Prostate gland (tissue), 2 donors: ENCODE measurements at regions not wholly inside any gene's neighbourhood (a gene's known extent, or its start where the extent isn't known, plus 50 kb on each side); places are given as distances from the start of the nearest gene placed in this dataset.

Experiments used
- DNase-seq: peaks from one replicate; pipeline ENCODE4 v3.0.0-alpha.2; 2019; ENCODE audit warnings: low spot score
- H3K27ac ChIP-seq, 2 donors: fragments of 200-600 bp; sonication (generic); 2 replicates each; pipeline ENCODE4 v1.5.1; 2017 to 2019
- H3K27me3 ChIP-seq: fragments of 200-600 bp; sonication (generic); replicated peaks from 2 replicates; pipeline ENCODE4 v1.5.1; 2019; ENCODE audit not compliant: insufficient read depth
- H3K36me3 ChIP-seq, 2 donors: fragments of 200-600 bp; sonication (generic); 1 replicate in 1 of 2; 2 replicates in 1 of 2; pipeline versions ENCODE4 v1.5.1 to v1.8.1; 2017 to 2019
- H3K4me1 ChIP-seq: fragments of 200-600 bp; sonication (generic); replicated peaks from 2 replicates; pipeline ENCODE4 v1.5.1; 2019
- H3K4me3 ChIP-seq, 2 donors: fragments of 200-600 bp; sonication (generic); 2 replicates each; pipeline ENCODE4 v1.5.1; 2017 to 2019
- H3K9me3 ChIP-seq: fragments of 200-600 bp; sonication (generic); 2 replicates; pipeline ENCODE4 v1.5.1; 2017
- POLR2A ChIP-seq: fragments of 450-650 bp; IDR thresholded peaks from one replicate; pipeline ENCODE4 v1.6.1; 2016; ENCODE audit warnings: antibody characterized with exemption, mild to moderate bottlenecking
- POLR2AphosphoS5 ChIP-seq: sonication (generic); formaldehyde crosslinking; IDR thresholded peaks from one replicate; pipeline ENCODE4 v1.6.1; 2017; ENCODE audit warnings: antibody characterized with exemption
- WGBS: methylation state at CpG from one replicate; pipeline ENCODE4 v1.1.5; 2018; 5-methylcytosine and 5-hydroxymethylcytosine counted together
- intact Hi-C: fragments of 100-400 bp; cut with DNase I; formaldehyde crosslinking; loops from one replicate; pipeline ENCODE4 v1.14.2; 2022
- TF ChIP-seq, protein P1 (sequence below), 4 experiments: fragments of 200-600 bp in 2 of 4; fragments of 450-650 bp in 2 of 4; sonication (generic) in 2 of 4; IDR thresholded peaks; 1 replicate in 3 of 4; 2 replicates in 1 of 4; pipeline ENCODE4 v1.5.1; 2016 to 2019; ENCODE audit warnings: antibody characterized with exemption in 4 of 4, mild to moderate bottlenecking in 2 of 4, moderate library complexity in 2 of 4

DNA sequence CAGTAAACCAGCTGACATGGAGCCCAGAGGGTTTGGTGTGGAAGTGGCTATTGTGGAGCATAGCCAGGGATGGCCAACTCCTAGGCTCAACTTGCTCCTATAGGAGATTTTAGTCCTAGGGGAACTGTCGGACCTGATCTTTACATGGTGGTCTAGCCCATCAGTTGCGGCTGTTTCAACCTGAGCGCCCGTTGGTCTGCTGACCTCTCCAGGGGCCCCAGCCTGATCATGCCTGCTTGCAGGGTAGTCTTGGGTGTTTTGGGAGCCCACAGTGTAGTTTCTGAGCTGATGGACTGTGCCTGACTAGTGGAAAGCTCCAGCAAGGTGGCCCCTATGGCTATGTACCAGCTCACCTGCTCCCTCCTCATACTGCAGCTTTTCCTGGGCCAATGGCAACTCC lies 597.0 kb downstream of the IQCM start:
- Histone ChIP-seq H3K27me3 (no peaks in the 10 kb centered on the region), H3K4me3 (no peak overlapping the region), H3K36me3 (no peaks in the 10 kb centered on the region), H3K9me3 (no peaks in the 10 kb centered on the region), H3K27ac (no peak overlapping the region), H3K4me1 (no peaks in the 10 kb centered on the region)
- TF ChIP-seq, protein P1, sequence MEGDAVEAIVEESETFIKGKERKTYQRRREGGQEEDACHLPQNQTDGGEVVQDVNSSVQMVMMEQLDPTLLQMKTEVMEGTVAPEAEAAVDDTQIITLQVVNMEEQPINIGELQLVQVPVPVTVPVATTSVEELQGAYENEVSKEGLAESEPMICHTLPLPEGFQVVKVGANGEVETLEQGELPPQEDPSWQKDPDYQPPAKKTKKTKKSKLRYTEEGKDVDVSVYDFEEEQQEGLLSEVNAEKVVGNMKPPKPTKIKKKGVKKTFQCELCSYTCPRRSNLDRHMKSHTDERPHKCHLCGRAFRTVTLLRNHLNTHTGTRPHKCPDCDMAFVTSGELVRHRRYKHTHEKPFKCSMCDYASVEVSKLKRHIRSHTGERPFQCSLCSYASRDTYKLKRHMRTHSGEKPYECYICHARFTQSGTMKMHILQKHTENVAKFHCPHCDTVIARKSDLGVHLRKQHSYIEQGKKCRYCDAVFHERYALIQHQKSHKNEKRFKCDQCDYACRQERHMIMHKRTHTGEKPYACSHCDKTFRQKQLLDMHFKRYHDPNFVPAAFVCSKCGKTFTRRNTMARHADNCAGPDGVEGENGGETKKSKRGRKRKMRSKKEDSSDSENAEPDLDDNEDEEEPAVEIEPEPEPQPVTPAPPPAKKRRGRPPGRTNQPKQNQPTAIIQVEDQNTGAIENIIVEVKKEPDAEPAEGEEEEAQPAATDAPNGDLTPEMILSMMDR (IDR thresholded peaks at IDR 0.05) = no peak
- TF ChIP-seq POLR2A (no peak), POLR2AphosphoS5 (no peak)
- intact Hi-C loops = no loop called here
- DNase-seq = no peak
- WGBS = 97% methylated on average over 4 of the region's 4 CpGs

DNA sequence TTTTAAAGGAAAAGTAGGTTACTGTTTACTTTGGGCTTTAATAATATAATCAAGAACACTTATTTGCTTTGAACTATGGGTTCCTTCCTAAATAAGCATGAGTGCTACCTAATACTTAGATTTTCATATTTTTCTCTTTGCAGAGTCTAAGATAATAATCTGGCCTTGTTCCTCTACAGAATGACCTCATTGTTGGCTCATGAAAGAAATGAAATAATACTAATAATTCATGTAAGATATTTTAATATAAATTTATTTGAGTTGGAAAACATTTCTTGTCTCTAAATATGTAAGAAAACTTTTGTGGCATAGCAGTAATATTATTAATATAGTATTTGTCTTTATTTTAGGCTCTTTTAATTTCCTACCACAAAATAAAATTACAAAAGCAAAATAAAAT lies 601.3 kb downstream of the IQCM start:
- intact Hi-C loops = no loop called here
- Histone ChIP-seq H3K27me3 (no peaks in the 10 kb centered on the region), H3K27ac (no peak overlapping the region), H3K9me3 (no peaks in the 10 kb centered on the region), H3K36me3 (no peaks in the 10 kb centered on the region), H3K4me1 (no peaks in the 10 kb centered on the region), H3K4me3 (no peak overlapping the region)
- TF ChIP-seq POLR2A = no peak
- TF ChIP-seq POLR2AphosphoS5 = no peak
- TF ChIP-seq, protein P1 (IDR thresholded peaks at IDR 0.05) = no peak
- DNase-seq = no peak

DNA sequence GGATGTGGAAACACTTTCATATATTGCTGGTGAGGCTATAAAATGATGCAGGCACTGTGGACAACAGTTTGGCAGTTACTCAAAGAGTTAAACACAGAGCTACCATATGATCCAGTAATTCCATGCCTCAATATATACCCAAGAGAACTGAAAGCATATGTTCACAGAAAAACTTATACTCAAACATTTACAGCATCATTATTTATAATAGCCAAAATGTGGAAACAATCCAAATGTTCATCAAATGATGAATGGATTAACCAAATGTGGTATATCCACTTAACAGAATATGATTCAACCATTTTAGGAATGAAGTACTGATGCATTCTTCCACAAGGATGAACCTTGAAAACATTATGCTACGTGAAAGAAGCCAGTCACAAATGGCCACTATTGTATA lies 603.8 kb downstream of the IQCM start:
- Histone ChIP-seq H3K4me3 (no peak overlapping the region), H3K9me3 (no peaks in the 10 kb centered on the region), H3K27ac (no peak overlapping the region), H3K4me1 (no peaks in the 10 kb centered on the region), H3K27me3 (no peaks in the 10 kb centered on the region), H3K36me3 (no peaks in the 10 kb centered on the region)
- TF ChIP-seq, protein P1 (IDR thresholded peaks at IDR 0.05) = no peak
- TF ChIP-seq POLR2AphosphoS5 = no peak
- TF ChIP-seq POLR2A = no peak
- 74% methylated on average over 1 of the region's 1 CpG for whole genome bisulfite sequencing
- no peak for DNase-seq
- intact Hi-C loops = no loop called here

DNA sequence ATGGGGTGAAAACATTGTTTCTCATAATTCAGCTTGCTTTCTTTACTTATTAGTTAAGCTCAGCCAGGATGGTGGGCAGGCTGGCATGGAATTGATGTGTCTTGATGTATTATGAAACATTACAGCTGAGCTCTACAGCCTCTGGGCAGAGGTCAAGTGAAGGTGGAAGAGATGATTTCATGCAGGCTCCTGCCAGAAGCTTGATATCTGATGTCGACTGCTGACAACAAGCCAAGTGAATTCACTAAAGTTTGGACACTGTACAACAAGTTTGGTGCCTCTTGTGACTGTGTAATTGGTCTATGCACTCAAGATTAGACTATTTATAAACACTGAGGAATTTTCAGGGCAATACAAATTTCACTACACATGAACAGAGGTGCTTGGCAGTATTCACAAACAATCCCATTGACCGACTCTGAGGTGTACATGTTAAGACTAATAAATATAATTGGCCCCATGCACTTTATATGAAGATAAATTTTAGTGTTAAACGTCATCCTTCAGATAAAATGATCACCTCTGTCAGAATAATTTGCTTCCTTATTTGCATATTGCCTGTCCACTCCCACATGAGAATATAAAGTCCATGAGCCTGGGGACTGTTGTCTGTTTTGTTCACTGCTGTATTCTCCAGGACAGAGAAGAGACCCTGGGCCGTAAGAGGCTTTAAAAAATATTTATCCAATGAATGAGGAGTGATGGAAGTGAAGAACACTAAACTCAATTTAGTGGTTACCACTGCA lies 612.2 kb downstream of the IQCM start:
- intact Hi-C loops = no loop called here
- DNase-seq = no peak
- Histone ChIP-seq H3K4me1 (no peaks in the 10 kb centered on the region), H3K27ac (no peak overlapping the region), H3K27me3 (no peaks in the 10 kb centered on the region), H3K36me3 (no peaks in the 10 kb centered on the region), H3K4me3 (no peak overlapping the region), H3K9me3 (no peaks in the 10 kb centered on the region)
- TF ChIP-seq POLR2A = no peak
- TF ChIP-seq, protein P1 (IDR thresholded peaks at IDR 0.05) = no peak
- TF ChIP-seq POLR2AphosphoS5 = no peak
- 30% methylated on average over 4 of the region's 4 CpGs for WGBS

DNA sequence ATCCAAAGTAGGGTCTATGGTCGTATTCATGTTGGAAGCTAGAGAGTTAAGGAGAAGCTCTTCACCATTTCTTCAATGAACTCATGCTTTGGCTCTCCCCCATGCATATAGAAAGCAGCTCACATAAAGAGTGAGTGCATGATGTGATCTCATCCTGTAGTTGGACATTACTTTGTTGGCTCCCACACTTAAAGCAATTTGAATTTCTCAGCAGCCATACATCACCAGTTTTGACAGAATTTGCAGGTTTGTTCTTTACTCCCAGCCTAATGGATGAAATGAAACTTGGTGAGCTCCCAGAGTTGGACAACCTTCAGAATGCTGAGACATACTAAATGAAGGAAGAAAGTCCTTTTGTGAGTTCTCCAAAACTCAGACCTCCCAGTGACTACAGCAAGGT lies 613.5 kb downstream of the IQCM start:
- no peaks in the 10 kb centered on the region for H3K9me3 ChIP-seq
- no peaks in the 10 kb centered on the region for H3K36me3 ChIP-seq
- no peaks in the 10 kb centered on the region for H3K4me1 ChIP-seq
- WGBS = 0% methylated on average over 1 of the region's 1 CpG
- no peak overlapping the region for H3K4me3 ChIP-seq
- no peak for DNase-seq
- intact Hi-C loops = no loop called here
- TF ChIP-seq, protein P1 (IDR thresholded peaks at IDR 0.05) = no peak
- TF ChIP-seq POLR2A = no peak
- TF ChIP-seq POLR2AphosphoS5 = no peak
- H3K27ac ChIP-seq = no peak overlapping the region
- H3K27me3 ChIP-seq = no peaks in the 10 kb centered on the region
